Body of pancreas (tissue), 4 donors: ENCODE measurements at regions not wholly inside any gene's neighbourhood (a gene's known extent, or its start where the extent isn't known, plus 50 kb on each side); places are given as distances from the start of the nearest gene placed in this dataset.
"Not testable (repeated sequence)": the region's sequence is repeated elsewhere in the genome, so short reads cannot be mapped to it uniquely, and the experiment has no call there.

Experiments
- ATAC-seq: fragments of 150-250 bp; one replicate; pipeline ENCODE4 v1.9.1; 2016
- DNase-seq, 4 donors: peaks; one replicate each; pipeline ENCODE4 v3.0.0-alpha.2; 2019
- H3K27ac ChIP-seq, 4 donors: fragments of 200-600 bp; sonication (generic); 1 replicate in 3 of 4; 2 replicates in 1 of 4; pipeline versions ENCODE4 v1.5.1 to v1.6.1; 2016 to 2019; ENCODE audit warnings: mild to moderate bottlenecking in 1 of 4, mixed read lengths in 1 of 4, moderate library complexity in 1 of 4
- H3K27me3 ChIP-seq, 2 donors: fragments of 200-600 bp; sonication (generic); one replicate each; pipeline ENCODE4 v1.6.0; 2016; ENCODE audit warnings: mild to moderate bottlenecking in 1 of 2
- H3K36me3 ChIP-seq, 2 donors: fragments of 200-600 bp; sonication (generic); replicated peaks in 1 of 2; 2 replicates each; pipeline ENCODE4 v1.5.1; 2016; ENCODE audit warnings: low read depth in 2 of 2; ENCODE audit not compliant: insufficient read depth in 1 of 2
- H3K4me1 ChIP-seq: fragments of 200-600 bp; sonication (generic); one replicate; pipeline ENCODE4 v1.6.0; 2016
- H3K4me3 ChIP-seq, 2 donors: fragments of 200-600 bp; sonication (generic); 1 replicate in 1 of 2; 2 replicates in 1 of 2; pipeline ENCODE4 v1.5.1; 2016 to 2019
- H3K9me3 ChIP-seq, 3 donors: fragments of 200-600 bp; sonication (generic); 1 replicate in 2 of 3; 2 replicates in 1 of 3; pipeline ENCODE4 v1.5.1; 2016
- POLR2A ChIP-seq, 3 donors: fragments of 450-650 bp; IDR thresholded peaks; one replicate each; pipeline ENCODE4 v1.6.1; 2016; ENCODE audit warnings: antibody characterized with exemption in 3 of 3, mild to moderate bottlenecking in 2 of 3
- WGBS, 2 donors: methylation state at CpG; one replicate each; pipeline ENCODE4 v1.1.5; 2017; 5-methylcytosine and 5-hydroxymethylcytosine counted together
- intact Hi-C: fragments of 100-400 bp; cut with DNase I; formaldehyde crosslinking; loops from one replicate; pipeline ENCODE4 v1.15.1; 2023
- TF ChIP-seq, protein P1 (sequence below), 7 experiments: fragments of 450-650 bp in 4 of 7; fragments of 200-600 bp in 3 of 7; sonication (generic) in 3 of 7; IDR thresholded peaks; one replicate each; pipeline ENCODE4 v1.5.1; 2016 to 2019; ENCODE audit warnings: antibody characterized with exemption in 7 of 7

GRCh38 chr11:96543177-96543576, 153.4 kb downstream of the JRKL start:
- 42 to 50% methylated on average over 3 of the region's 3 CpGs for WGBS, 2 donors

DNA sequence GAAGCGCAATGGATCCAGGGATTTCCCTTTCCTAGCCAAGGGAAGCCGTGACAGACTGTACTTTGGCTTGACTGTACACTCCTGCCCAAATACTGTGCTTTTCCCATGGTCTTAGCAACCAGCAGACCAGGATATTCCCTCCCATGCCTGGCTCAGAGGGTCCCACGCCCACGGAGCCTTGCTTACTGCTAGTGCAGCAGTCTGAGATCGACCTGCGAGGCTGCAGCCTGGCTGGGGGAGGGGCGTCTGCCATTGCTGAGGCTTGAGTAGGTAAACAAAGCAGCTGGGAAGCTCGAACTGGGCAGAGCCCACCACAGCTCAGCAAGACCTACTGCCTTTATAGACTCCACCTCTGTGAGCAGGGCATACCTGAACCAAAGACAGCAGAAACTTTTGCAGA, 155.4 kb downstream of the JRKL start:
- H3K4me1 ChIP-seq, intact Hi-C loops, H3K36me3 ChIP-seq, ATAC-seq, H3K4me3 ChIP-seq, H3K27ac ChIP-seq, DNase-seq, H3K27me3 ChIP-seq, H3K9me3 ChIP-seq: not testable (repeated sequence)
- 36 to 38% methylated on average over 8 of the region's 8 CpGs for WGBS, 2 donors

More at GRCh38 chr11:96543177-96543576, 153.4 kb downstream of the JRKL start:
- DNase-seq (no peak), ATAC-seq (no peak)
- Histone ChIP-seq H3K27me3 (peaks cover 0 to 4% of the 10 kb centered on the region in 2 donors), H3K27ac (no peak overlapping the region), H3K36me3 (no peaks in the 10 kb centered on the region), H3K9me3 (no peaks in the 10 kb centered on the region), H3K4me3 (no peak overlapping the region), H3K4me1 (no peaks in the 10 kb centered on the region)
- intact Hi-C loops = no loop called here
- TF ChIP-seq, protein P1, sequence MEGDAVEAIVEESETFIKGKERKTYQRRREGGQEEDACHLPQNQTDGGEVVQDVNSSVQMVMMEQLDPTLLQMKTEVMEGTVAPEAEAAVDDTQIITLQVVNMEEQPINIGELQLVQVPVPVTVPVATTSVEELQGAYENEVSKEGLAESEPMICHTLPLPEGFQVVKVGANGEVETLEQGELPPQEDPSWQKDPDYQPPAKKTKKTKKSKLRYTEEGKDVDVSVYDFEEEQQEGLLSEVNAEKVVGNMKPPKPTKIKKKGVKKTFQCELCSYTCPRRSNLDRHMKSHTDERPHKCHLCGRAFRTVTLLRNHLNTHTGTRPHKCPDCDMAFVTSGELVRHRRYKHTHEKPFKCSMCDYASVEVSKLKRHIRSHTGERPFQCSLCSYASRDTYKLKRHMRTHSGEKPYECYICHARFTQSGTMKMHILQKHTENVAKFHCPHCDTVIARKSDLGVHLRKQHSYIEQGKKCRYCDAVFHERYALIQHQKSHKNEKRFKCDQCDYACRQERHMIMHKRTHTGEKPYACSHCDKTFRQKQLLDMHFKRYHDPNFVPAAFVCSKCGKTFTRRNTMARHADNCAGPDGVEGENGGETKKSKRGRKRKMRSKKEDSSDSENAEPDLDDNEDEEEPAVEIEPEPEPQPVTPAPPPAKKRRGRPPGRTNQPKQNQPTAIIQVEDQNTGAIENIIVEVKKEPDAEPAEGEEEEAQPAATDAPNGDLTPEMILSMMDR (IDR thresholded peaks at IDR 0.05) = no peak
- TF ChIP-seq POLR2A (IDR thresholded peaks at IDR 0.05) = no peak

GRCh38 chr11:96551136-96551535, 161.3 kb downstream of the JRKL start:
- intact Hi-C loops = no loop called here
- H3K36me3 ChIP-seq = no peaks in the 10 kb centered on the region
- no peaks in the 10 kb centered on the region for H3K27me3 ChIP-seq
- H3K9me3 ChIP-seq = no peaks in the 10 kb centered on the region
- WGBS, 2 donors = 67 to 79% methylated on average over 5 of the region's 5 CpGs
- H3K27ac ChIP-seq = no peak overlapping the region
- TF ChIP-seq POLR2A (IDR thresholded peaks at IDR 0.05) = no peak
- TF ChIP-seq, protein P1 (IDR thresholded peaks at IDR 0.05) = no peak
- ATAC-seq = no peak
- H3K4me1 ChIP-seq = no peaks in the 10 kb centered on the region
- DNase-seq = no peak
- no peak overlapping the region for H3K4me3 ChIP-seq

DNA sequence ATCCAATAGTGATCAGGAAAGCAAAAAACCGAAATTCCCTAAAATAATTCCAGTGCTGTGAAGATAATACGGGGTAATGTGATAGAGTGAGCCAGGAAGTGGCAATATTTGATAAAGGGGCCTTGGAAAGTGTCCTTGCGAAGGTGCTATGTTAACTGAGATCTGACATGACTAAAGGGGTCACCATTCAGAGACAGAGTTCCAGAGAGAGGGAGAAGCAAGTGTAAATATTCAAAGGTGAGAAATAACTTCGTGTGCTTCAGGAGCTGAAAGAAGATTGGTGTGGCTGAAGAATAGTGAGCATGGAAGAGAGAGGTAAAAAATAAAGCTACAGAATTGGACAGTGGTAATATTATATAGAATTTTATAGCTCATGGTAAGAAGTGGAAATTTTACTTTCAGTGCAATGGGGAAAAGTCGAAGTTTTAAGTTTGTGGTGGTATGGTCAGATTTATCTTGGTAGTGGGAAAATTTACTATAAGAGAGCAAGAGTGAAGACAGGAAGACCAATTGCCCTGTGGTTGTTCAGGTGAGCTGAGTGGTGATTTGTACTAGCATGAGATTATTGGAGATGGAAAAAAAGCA, 164.5 kb downstream of the JRKL start:
- intact Hi-C loops = no loop called here
- no peak overlapping the region for H3K4me3 ChIP-seq
- H3K27me3 ChIP-seq = no peaks in the 10 kb centered on the region
- no peaks in the 10 kb centered on the region for H3K36me3 ChIP-seq
- 49 to 51% methylated on average over 5 of the region's 5 CpGs for WGBS, 2 donors
- no peak overlapping the region for H3K27ac ChIP-seq
- no peaks in the 10 kb centered on the region for H3K9me3 ChIP-seq
- ATAC-seq (no peak), DNase-seq (no peak)
- no peaks in the 10 kb centered on the region for H3K4me1 ChIP-seq
- TF ChIP-seq POLR2A (IDR thresholded peaks at IDR 0.05) = no peak
- TF ChIP-seq, protein P1 (IDR thresholded peaks at IDR 0.05) = no peak

DNA sequence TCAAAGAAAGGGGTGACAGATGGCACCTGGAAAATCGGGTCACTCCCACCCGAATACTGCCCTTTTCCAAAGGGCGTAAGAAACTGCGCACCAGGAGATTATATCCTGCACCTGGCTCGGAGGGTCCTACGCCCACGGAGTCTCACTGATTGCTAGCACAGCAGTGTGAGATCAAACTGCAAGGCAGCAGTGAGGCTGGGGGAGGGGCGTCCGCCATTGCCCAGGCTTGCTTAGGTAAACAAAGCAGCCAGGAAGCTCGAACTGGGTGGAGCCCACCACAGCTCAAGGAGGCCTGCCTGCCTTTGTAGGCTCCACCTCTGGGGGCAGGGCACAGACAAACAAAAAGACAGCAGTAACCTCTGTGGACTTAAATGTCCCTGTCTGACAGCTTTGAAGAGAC, 166.0 kb downstream of the JRKL start:
- H3K4me1 ChIP-seq, intact Hi-C loops, H3K27ac ChIP-seq, H3K36me3 ChIP-seq, DNase-seq, H3K27me3 ChIP-seq, H3K9me3 ChIP-seq, ATAC-seq, H3K4me3 ChIP-seq: not testable (repeated sequence)
- WGBS, 2 donors = 70 to 79% methylated on average over 9 of the region's 10 CpGs

GRCh38 chr11:96560727-96561126, 170.9 kb downstream of the JRKL start:
- H3K36me3 ChIP-seq, H3K27me3 ChIP-seq, ATAC-seq, intact Hi-C loops, H3K4me1 ChIP-seq, DNase-seq, H3K9me3 ChIP-seq, H3K4me3 ChIP-seq, H3K27ac ChIP-seq: not testable (repeated sequence)
- 84 to 93% methylated on average over 3 of the region's 3 CpGs for WGBS, 2 donors
